ENCODE measurements at regions not wholly inside any gene's neighbourhood (a gene's known extent, or its start where the extent isn't known, plus 50 kb on each side); places are given as distances from the start of the nearest gene placed in this dataset.

GRCh38 chr5:99023330-99023729 is 94.5 kb upstream of the CHD1 start:
- TF ChIP-seq CTCF (IDR thresholded peaks at IDR 0.05), result no peak
- TF ChIP-seq FOXM1 (IDR thresholded peaks at IDR 0.05; ENCODE audit: low read depth), result no peak
- no peak for TF ChIP-seq TCF12 (IDR thresholded peaks at IDR 0.05)
- TF ChIP-seq YY1 (IDR thresholded peaks at IDR 0.05; ENCODE audit: low read depth), result no peak

All from SK-N-SH (cell line).